Neural progenitor cell (in vitro differentiated cells): ENCODE measurements at regions not wholly inside any gene's neighbourhood (a gene's known extent, or its start where the extent isn't known, plus 50 kb on each side); places are given as distances from the start of the nearest gene placed in this dataset.

Experiments
- DNase-seq: peaks from one replicate; pipeline ENCODE4 v3.0.0-alpha.2; 2016; ENCODE audit warnings: low spot score
- H2AFZ ChIP-seq: fragments of 200-600 bp; sonication (generic); replicated peaks from 2 replicates; pipeline ENCODE4 v1.6.1; 2016; ENCODE audit warnings: antibody characterized with exemption
- H3F3A ChIP-seq: fragments of 200-600 bp; sonication (generic); 2 replicates; pipeline ENCODE4 v1.6.1; 2016; ENCODE audit warnings: antibody characterized with exemption, low read depth
- H3K27ac ChIP-seq: fragments of 200-600 bp; sonication (generic); 2 replicates; pipeline ENCODE4 v1.5.1; 2016; ENCODE audit warnings: mild to moderate bottlenecking
- H3K27me3 ChIP-seq: fragments of 200-600 bp; sonication (generic); 2 replicates; pipeline ENCODE4 v1.6.1; 2016; ENCODE audit warnings: mild to moderate bottlenecking, moderate library complexity
- H3K36me3 ChIP-seq: fragments of 200-600 bp; sonication (generic); 2 replicates; pipeline ENCODE4 v1.5.1; 2016
- H3K4me1 ChIP-seq: fragments of 200-600 bp; sonication (generic); 2 replicates; pipeline ENCODE4 v1.6.1; 2016; ENCODE audit warnings: mixed run types
- H3K4me2 ChIP-seq: fragments of 200-600 bp; sonication (generic); 2 replicates; pipeline ENCODE4 v1.6.1; 2016
- H3K4me3 ChIP-seq: fragments of 200-600 bp; sonication (generic); 2 replicates; pipeline ENCODE4 v1.5.1; 2016
- H3K79me2 ChIP-seq: fragments of 200-600 bp; sonication (generic); 2 replicates; pipeline ENCODE4 v1.6.1; 2016; ENCODE audit warnings: low read depth
- H3K9ac ChIP-seq: fragments of 200-600 bp; sonication (generic); 2 replicates; pipeline ENCODE4 v1.6.1; 2016
- H3K9me3 ChIP-seq: fragments of 200-600 bp; sonication (generic); 2 replicates; pipeline ENCODE4 v1.5.1; 2016; ENCODE audit warnings: low read depth
- H4K20me1 ChIP-seq: fragments of 200-600 bp; sonication (generic); 2 replicates; pipeline ENCODE4 v1.6.1; 2016; ENCODE audit warnings: low read depth
- H3K27ac Mint-ChIP-seq: 3 replicates; pipeline ENCODE4 v1.8.0; 2021; ENCODE audit warnings: mixed read lengths
- H3K27me3 Mint-ChIP-seq: 2 replicates; pipeline ENCODE4 v1.8.0; 2022; ENCODE audit warnings: low read depth, mild to moderate bottlenecking, inconsistent platforms, moderate library complexity, mixed read lengths; ENCODE audit not compliant: insufficient read depth
- H3K36me3 Mint-ChIP-seq: 3 replicates; pipeline ENCODE4 v1.8.0; 2021; ENCODE audit warnings: mixed read lengths
- H3K4me1 Mint-ChIP-seq: 3 replicates; pipeline ENCODE4 v1.8.0; 2021; ENCODE audit warnings: mixed read lengths
- H3K4me3 Mint-ChIP-seq: 3 replicates; pipeline ENCODE4 v1.8.0; 2021; ENCODE audit warnings: mild to moderate bottlenecking, moderate library complexity, mixed read lengths
- H3K9me3 Mint-ChIP-seq: 3 replicates; pipeline ENCODE4 v1.8.0; 2020; ENCODE audit warnings: mixed read lengths
- CTCF ChIP-seq: fragments of 200-600 bp; sonication (generic); IDR thresholded peaks from 2 replicates; pipeline ENCODE4 v1.5.1; 2017; ENCODE audit warnings: antibody characterized with exemption, mild to moderate bottlenecking
- EZH2 ChIP-seq: fragments of 200-600 bp; sonication (generic); IDR thresholded peaks from 2 replicates; pipeline ENCODE4 v1.6.1; 2017; ENCODE audit warnings: antibody characterized with exemption, mild to moderate bottlenecking, moderate library complexity
- EZH2phosphoT487 ChIP-seq: fragments of 200-600 bp; sonication (generic); IDR thresholded peaks from 2 replicates; pipeline ENCODE4 v1.6.1; 2017; ENCODE audit warnings: antibody characterized with exemption

GRCh38 chr16:79375351-79375750 lies 225.2 kb downstream of the MAF start:
- TF ChIP-seq CTCF (no peak), EZH2 (no peak), EZH2phosphoT487 (no peak)
- Histone ChIP-seq H3K27ac (no peak overlapping the region), H3K4me1 (no peaks in the 10 kb centered on the region), H3K36me3 (no peaks in the 10 kb centered on the region), H4K20me1 (no peaks in the 10 kb centered on the region), H3K27me3 (no peaks in the 10 kb centered on the region), H3K9me3 (no peaks in the 10 kb centered on the region), H3K4me2 (no peak overlapping the region), H2AFZ (no peak overlapping the region), H3F3A (no peaks in the 10 kb centered on the region), H3K79me2 (no peaks in the 10 kb centered on the region), H3K4me3 (no peak overlapping the region), H3K9ac (no peak overlapping the region)
- H3K4me1 Mint-ChIP-seq: no peaks in the 10 kb centered on the region
- no peak overlapping the region for H3K4me3 Mint-ChIP-seq
- peaks cover 10% of the 10 kb centered on the region for H3K9me3 Mint-ChIP-seq
- DNase-seq: no peak
- H3K27ac Mint-ChIP-seq: no peak overlapping the region
- H3K27me3 Mint-ChIP-seq: peaks cover 2% of the 10 kb centered on the region
- H3K36me3 Mint-ChIP-seq: no peaks in the 10 kb centered on the region

GRCh38 chr16:79372503-79373184 lies 227.9 kb downstream of the MAF start:
- no peak overlapping the region for H3K4me2 ChIP-seq
- TF ChIP-seq CTCF (no peak), EZH2 (no peak)

GRCh38 chr16:79370736-79371135 lies 229.8 kb downstream of the MAF start:
- peaks cover 2% of the 10 kb centered on the region for H3K27me3 Mint-ChIP-seq
- no peaks in the 10 kb centered on the region for H3K36me3 Mint-ChIP-seq

More at GRCh38 chr16:79372503-79373184, 227.9 kb downstream of the MAF start:
- no peaks in the 10 kb centered on the region for H3K4me1 ChIP-seq
- no peak overlapping the region for H3K9ac ChIP-seq
- H3K27me3 ChIP-seq: no peaks in the 10 kb centered on the region
- Mint-ChIP-seq H3K27ac (no peak overlapping the region), H3K36me3 (no peaks in the 10 kb centered on the region), H3K9me3 (peaks cover 6% of the 10 kb centered on the region), H3K27me3 (peaks cover 2% of the 10 kb centered on the region), H3K4me1 (no peaks in the 10 kb centered on the region), H3K4me3 (no peak overlapping the region)
- no peak overlapping the region for H2AFZ ChIP-seq
- H3K27ac ChIP-seq: no peak overlapping the region
- DNase-seq: no peak
- no peaks in the 10 kb centered on the region for H3F3A ChIP-seq
- no peaks in the 10 kb centered on the region for H4K20me1 ChIP-seq
- H3K79me2 ChIP-seq: no peaks in the 10 kb centered on the region
- no peak overlapping the region for H3K4me3 ChIP-seq
- no peaks in the 10 kb centered on the region for H3K36me3 ChIP-seq
- H3K9me3 ChIP-seq: no peaks in the 10 kb centered on the region

More at GRCh38 chr16:79370736-79371135, 229.8 kb downstream of the MAF start:
- no peak overlapping the region for H3K9ac ChIP-seq
- H2AFZ ChIP-seq: no peak overlapping the region
- H3K27ac ChIP-seq: no peak overlapping the region
- H3K9me3 ChIP-seq: no peaks in the 10 kb centered on the region
- Mint-ChIP-seq H3K9me3 (peaks cover 7% of the 10 kb centered on the region), H3K4me1 (no peaks in the 10 kb centered on the region), H3K27ac (no peak overlapping the region), H3K4me3 (no peak overlapping the region)
- no peaks in the 10 kb centered on the region for H3K4me1 ChIP-seq
- no peaks in the 10 kb centered on the region for H3K27me3 ChIP-seq
- no peak for DNase-seq
- no peaks in the 10 kb centered on the region for H4K20me1 ChIP-seq
- H3K36me3 ChIP-seq: no peaks in the 10 kb centered on the region
- TF ChIP-seq EZH2phosphoT487 (no peak), CTCF (no peak), EZH2 (no peak)
- H3F3A ChIP-seq: no peaks in the 10 kb centered on the region
- H3K4me2 ChIP-seq: no peak overlapping the region
- H3K4me3 ChIP-seq: no peak overlapping the region
- no peaks in the 10 kb centered on the region for H3K79me2 ChIP-seq
